CD1c-positive myeloid dendritic cell (primary cell): ENCODE measurements at regions not wholly inside any gene's neighbourhood (a gene's known extent, or its start where the extent isn't known, plus 50 kb on each side); places are given as distances from the start of the nearest gene placed in this dataset.

ENCODE experiments used
- DNase-seq: peaks from one replicate; pipeline ENCODE4 v3.0.0-alpha.2; 2016; ENCODE audit errors: extremely low spot score

- DNase-seq: no peak
Observed at GRCh38 chr1:229205854-229206253, 65.1 kb upstream of the RAB4A start.

DNA sequence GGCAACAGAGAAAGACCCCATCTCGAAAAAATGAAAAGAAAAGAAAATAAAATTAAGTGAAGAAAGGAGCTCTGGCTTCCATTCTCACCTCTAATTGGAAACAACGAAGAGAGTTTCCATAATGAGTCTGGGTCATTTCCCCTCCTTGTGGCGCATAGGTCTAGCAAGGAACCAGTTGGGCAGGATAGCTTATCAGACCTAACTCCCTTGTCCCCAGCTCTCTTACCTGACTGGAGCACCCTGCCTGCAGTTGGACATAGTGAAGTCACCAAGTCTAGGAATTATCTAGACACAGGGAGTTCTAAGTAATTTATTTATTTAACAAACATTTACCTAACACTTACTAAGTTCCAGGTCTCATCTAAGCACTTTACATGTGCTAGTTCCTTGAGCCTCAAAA, 63.0 kb upstream of the RAB4A start:
- DNase-seq: no peak

GRCh38 chr1:229208481-229208880, 62.4 kb upstream of the RAB4A start:
- no peak for DNase-seq

DNA sequence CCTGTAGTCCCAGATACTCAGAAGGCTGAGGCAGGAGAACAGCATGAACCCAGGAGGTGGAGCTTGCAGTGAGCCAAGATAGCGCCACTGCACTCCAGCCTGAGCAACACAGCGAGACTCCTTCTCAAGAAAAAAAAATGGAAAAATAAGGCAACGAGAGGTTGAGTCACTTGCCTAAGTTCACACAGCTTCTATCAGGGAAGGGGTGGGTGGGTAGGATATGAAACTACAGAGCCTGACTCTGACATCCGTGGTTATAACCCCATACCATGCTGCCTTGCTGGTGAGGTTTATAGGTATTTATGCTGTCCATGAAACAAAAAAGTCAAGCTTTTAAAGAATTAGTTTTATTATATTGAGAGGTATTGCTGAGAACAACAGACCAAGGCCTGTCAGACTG, 61.5 kb upstream of the RAB4A start:
- DNase-seq: peak; percentile 62

- DNase-seq: no peak
Observed at GRCh38 chr1:229209816-229210215, 61.1 kb upstream of the RAB4A start.

DNA sequence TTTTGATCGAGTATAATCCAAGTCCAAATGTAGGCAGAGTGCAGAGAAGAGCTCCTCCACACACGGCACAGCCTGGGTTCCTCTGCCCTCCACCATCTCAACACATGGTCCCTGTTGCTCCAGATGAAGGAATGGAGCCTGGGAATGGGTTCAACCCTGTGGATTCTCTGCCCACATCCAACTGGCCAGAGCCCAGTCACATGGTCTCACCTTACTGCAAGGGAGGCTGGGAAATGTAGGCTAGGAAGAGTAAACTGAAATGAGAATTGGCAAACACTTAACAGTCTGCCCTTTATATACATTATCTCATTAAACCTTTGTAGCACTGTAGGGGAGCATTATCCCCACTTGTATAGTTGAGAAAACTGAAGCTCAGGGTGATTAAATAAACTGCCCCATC, 60.1 kb upstream of the RAB4A start:
- no peak for DNase-seq

- DNase-seq: no peak
Observed at GRCh38 chr1:229213797-229214196, 57.1 kb upstream of the RAB4A start.

DNA sequence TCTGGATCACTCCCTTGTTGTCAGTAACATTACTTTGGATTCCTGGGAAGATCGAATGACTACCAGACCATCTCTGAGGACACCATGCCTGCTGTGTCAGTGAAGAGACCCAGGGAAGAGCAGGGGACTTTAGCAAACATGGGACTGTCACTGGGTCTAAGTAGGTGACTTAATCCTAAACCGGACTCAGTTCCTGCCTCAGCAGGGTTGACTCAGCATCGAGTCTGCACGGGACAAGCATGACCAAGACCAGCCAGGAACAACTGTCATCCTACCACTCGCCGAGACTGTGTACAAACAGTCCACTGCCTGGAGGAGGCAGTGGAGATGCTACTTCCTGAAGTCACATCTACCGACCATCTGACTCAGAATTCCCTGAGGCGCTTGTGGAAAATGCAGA, 53.2 kb upstream of the RAB4A start:
- peak; percentile 68 for DNase-seq

DNA sequence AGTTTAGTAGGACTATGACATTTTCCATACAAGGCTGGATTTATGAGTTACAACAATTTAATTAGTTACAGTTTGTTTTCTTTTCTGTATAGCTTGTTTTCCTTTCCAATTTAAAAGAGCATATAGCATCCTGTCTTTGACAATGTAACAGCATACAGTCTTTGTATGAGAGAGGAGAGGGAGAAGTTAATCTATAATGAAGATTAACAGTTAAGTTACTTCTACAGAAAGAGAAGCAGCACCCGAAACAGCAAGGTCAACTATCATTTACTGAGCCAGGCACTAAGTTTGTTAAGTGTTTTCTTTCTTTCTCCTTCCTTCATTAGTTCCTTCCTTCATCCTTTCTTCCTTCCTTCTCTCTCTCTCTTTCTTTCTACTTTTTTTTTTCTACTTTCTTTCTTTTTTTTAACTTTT, 52.3 kb upstream of the RAB4A start:
- no peak for DNase-seq

GRCh38 chr1:229220163-229220846, 50.6 kb upstream of the RAB4A start:
- no peak for DNase-seq

DNA sequence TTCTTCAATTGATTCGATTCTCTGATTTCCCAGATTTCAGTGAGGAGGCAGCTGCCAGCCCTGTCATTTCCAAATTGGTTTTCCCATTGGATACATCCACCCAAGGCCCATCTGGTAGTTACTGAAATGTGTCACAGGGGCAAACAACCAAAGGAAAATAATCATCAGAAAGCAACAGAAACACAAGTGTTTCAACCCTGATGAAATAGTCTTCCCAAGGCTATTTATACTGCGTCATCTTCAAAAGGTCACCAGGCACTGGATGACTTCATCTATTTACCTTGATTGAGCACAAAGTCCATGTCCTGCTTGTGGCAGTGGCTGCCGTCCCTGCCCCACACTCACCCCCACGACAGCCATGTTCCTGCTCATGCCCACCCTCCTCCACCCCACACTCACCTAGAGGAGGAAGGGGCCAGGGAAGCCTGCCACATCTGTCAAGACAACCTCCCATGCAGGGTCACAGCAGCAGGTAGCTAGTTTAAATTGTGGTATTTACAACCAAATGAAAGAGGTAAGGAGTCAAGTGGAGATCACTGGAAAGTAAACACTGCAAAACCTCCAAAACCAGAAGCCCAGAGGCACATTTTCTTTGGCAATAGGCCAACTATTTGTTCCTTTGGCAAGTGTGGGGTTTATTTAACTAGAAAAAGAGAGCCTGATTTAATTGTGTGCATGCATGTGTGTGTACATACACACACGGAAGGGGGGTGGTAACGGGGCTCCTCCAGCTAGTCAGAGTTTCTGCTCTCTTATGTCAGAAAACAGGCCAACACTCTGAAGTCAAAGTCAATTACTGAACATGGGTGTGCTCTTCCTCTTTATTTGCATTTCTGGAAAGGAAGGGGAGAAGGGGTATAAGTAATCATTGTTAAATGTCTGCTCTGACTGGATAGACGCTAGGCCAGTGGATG, 49.5 kb upstream of the RAB4A start:
- peak; percentile 20 for DNase-seq
